Thoracic aorta (tissue), 2 donors: ENCODE measurements at regions not wholly inside any gene's neighbourhood (a gene's known extent, or its start where the extent isn't known, plus 50 kb on each side); places are given as distances from the start of the nearest gene placed in this dataset.

Experiments used
- ATAC-seq: fragments of 150-250 bp; one replicate; pipeline ENCODE4 v1.8.0; 2017; ENCODE audit warnings: low read depth; ENCODE audit not compliant: insufficient number of reproducible peaks, low FRiP score
- DNase-seq: peaks from one replicate; pipeline ENCODE4 v3.0.0-alpha.2; 2020; ENCODE audit warnings: low spot score
- H3K27ac ChIP-seq, 2 donors: fragments of 200-600 bp; sonication (generic); 1 replicate in 1 of 2; 2 replicates in 1 of 2; pipeline ENCODE4 v1.5.1; 2016; ENCODE audit warnings: mild to moderate bottlenecking in 2 of 2, moderate library complexity in 2 of 2
- H3K27me3 ChIP-seq: fragments of 200-600 bp; sonication (generic); replicated peaks from 2 replicates; pipeline ENCODE4 v1.6.0; 2016; ENCODE audit warnings: mild to moderate bottlenecking; ENCODE audit not compliant: insufficient read depth
- H3K36me3 ChIP-seq: fragments of 200-600 bp; sonication (generic); one replicate; pipeline ENCODE4 v1.5.1; 2016
- H3K4me1 ChIP-seq, 2 donors: fragments of 200-600 bp; sonication (generic); 1 replicate in 1 of 2; 2 replicates in 1 of 2; pipeline versions ENCODE4 v1.5.1 to v1.6.0; 2016; ENCODE audit warnings: low read depth in 2 of 2, mild to moderate bottlenecking in 1 of 2; ENCODE audit not compliant: control insufficient read depth in 1 of 2
- H3K4me3 ChIP-seq: fragments of 200-600 bp; sonication (generic); 2 replicates; pipeline ENCODE4 v1.5.1; 2016; ENCODE audit warnings: mild to moderate bottlenecking
- H3K9me3 ChIP-seq: fragments of 200-600 bp; sonication (generic); 2 replicates; pipeline ENCODE4 v1.5.1; 2016
- CTCF ChIP-seq: fragments of 200-600 bp; sonication (generic); IDR thresholded peaks from one replicate; pipeline ENCODE4 v1.5.1; 2019; ENCODE audit warnings: antibody characterized with exemption

DNA sequence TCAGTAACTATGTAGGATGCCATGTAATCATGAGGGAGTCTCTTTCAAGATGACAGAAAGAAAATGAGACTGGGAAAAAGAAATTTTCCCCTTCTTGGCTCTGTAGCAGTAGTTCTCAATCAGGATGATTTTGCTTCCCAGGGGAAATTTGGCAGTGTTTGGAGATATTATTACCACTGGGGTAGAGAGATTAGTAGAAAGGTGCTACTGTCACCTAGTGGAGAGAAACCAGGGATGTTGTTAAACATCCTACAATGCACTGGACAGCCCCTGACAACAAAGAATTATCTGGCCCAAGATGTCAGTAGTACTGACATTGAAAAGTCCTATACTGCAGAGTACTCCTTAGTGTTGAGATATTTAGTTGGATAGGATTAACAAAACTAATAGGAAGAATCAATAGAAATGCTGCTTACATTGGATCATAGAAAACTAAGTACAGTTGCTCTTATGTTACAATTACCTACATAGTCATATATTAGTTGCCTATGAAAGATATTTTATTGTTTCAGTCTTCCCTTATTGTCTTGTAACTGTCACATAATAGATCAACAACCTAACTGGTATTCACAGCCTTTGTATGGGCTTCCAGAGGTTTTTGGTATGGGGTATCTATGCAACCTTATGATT is 433.3 kb downstream of the RAP2B start:
- peak; percentile 55 for TF ChIP-seq CTCF
- Histone ChIP-seq H3K27ac (no peak overlapping the region), H3K4me3 (no peak overlapping the region), H3K4me1 (no peaks in the 10 kb centered on the region), H3K27me3 (no peaks in the 10 kb centered on the region), H3K36me3 (no peaks in the 10 kb centered on the region), H3K9me3 (no peaks in the 10 kb centered on the region)
- ATAC-seq, result peak; percentile 82
- DNase-seq, result no peak

- no peak for TF ChIP-seq CTCF
- Histone ChIP-seq H3K4me3 (no peak overlapping the region), H3K36me3 (no peaks in the 10 kb centered on the region), H3K4me1 (no peaks in the 10 kb centered on the region), H3K27me3 (no peaks in the 10 kb centered on the region), H3K27ac (no peak overlapping the region), H3K9me3 (no peaks in the 10 kb centered on the region)
- DNase-seq (no peak), ATAC-seq (no peak)
Measured at GRCh38 chr3:153596401-153596800, 434.4 kb downstream of the RAP2B start.

- Histone ChIP-seq H3K4me3 (no peak overlapping the region), H3K36me3 (no peaks in the 10 kb centered on the region), H3K4me1 (no peaks in the 10 kb centered on the region), H3K27me3 (no peaks in the 10 kb centered on the region), H3K27ac (no peak overlapping the region), H3K9me3 (no peaks in the 10 kb centered on the region)
- no peak for TF ChIP-seq CTCF
- ATAC-seq (no peak), DNase-seq (no peak)
Measured at GRCh38 chr3:153599685-153600084, 437.7 kb downstream of the RAP2B start.

- no peak for DNase-seq
- Histone ChIP-seq H3K27me3 (no peaks in the 10 kb centered on the region), H3K4me1 (no peaks in the 10 kb centered on the region), H3K36me3 (no peaks in the 10 kb centered on the region), H3K27ac (no peak overlapping the region), H3K4me3 (no peak overlapping the region), H3K9me3 (no peaks in the 10 kb centered on the region)
- TF ChIP-seq CTCF, result no peak
- no peak for ATAC-seq
Measured at GRCh38 chr3:153600896-153601295, 438.9 kb downstream of the RAP2B start.

GRCh38 chr3:153601374-153601853 is 439.4 kb downstream of the RAP2B start:
- Histone ChIP-seq H3K36me3 (no peaks in the 10 kb centered on the region), H3K27ac (no peak overlapping the region), H3K9me3 (no peaks in the 10 kb centered on the region), H3K4me1 (no peaks in the 10 kb centered on the region), H3K4me3 (no peak overlapping the region), H3K27me3 (no peaks in the 10 kb centered on the region)
- DNase-seq (no peak), ATAC-seq (no peak)
- TF ChIP-seq CTCF, result no peak
